NCI-H2029 treated with DMSO at 0.1 percent for 48 hours (cell line): ENCODE measurements at regions not wholly inside any gene's neighbourhood (a gene's known extent, or its start where the extent isn't known, plus 50 kb on each side); places are given as distances from the start of the nearest gene placed in this dataset.
"Not testable (repeated sequence)": the region's sequence is repeated elsewhere in the genome, so short reads cannot be mapped to it uniquely, and the experiment has no call there.

Source experiments
- DNase-seq: peaks from one replicate; lab custom pipeline; 2025; lab: John Stamatoyannopoulos, UW

DNA sequence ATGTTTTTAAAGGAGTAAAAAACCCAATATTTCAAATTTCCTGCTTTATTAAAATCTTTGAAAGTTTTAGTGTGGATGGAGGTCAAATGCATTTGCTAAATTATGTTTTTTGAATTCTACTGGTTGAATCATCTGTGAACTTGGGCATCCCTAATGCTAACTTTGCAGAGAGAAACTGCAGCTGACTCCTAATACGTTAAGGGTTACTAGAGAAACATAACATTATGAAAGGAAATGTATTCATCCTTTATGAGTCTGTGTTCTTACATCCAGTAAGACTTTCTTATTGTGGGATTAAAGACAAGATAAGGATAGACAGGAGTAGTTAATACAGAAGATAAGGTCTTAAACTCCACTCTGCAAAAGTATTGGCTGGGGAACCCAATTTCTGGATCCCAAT, 140.6 kb downstream of the FAM124B start:
- DNase-seq = no peak

DNA sequence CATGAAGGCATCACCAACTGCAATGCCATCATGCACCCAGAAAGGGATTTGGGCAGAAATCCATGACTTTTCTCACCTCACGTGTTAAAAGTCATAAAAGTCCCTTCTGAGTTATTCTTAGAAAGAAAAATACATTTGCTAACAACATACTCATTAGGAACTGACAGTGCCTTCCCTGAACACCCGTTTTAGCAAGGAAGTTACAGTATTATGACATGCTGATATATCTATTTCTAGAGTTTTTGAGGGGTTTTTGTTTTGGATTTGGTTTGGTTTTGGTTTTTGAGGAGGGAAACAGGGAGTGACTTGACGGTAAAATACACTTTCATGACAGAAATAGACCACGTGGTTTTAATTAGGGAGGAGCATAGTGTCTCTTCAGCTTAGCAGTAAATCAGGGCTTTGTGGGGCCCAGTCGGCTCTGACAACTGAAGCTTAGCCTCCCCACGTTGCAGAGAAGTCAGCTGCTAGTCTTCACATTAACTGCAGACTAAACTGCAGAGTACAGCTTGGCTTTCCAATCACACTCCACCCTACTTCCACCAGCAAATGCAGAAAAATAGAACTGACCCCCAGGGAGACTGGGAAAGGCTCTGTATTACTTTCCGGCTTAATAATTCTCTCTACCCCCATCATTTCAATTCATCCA, 141.4 kb downstream of the FAM124B start:
- DNase-seq = no peak

DNA sequence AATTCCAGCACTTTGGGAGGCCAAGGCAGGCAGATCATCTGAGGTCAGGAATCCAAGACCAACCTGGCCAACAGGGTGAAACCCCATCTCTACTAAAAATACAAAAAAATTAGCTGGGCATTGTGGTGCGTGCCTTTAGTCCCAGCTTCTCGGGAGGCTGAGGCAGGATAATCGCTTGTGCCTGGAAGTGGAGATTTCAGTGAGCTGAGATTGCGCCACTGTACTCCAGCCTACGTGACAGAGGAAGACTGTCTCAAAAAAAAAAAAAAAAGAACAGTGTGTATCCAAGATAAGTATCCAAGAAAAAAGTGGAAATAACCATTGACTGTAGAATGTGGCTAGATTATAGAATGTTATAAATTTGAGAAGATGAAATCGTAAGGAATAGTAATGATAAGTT, 142.1 kb downstream of the FAM124B start:
- no peak for DNase-seq

DNA sequence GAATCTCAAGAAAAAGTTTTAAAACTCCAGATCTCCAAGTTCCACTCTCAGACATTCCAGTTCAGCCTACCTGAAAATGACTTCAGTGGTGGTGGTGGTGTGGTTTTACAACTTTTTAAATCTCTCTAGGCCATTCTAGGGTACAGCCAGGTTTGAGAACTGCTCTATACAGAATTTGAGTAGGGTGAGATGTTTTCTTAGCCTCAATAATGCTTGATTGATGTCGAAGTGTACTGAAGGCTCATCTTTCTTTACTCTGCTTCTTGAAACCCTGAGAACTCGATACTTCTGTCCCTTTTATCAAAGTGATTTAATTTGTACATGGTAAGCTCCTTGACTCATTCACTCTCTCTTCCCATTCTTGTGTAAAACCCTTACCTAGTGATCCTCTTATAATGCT, 143.8 kb downstream of the FAM124B start:
- no peak for DNase-seq

DNA sequence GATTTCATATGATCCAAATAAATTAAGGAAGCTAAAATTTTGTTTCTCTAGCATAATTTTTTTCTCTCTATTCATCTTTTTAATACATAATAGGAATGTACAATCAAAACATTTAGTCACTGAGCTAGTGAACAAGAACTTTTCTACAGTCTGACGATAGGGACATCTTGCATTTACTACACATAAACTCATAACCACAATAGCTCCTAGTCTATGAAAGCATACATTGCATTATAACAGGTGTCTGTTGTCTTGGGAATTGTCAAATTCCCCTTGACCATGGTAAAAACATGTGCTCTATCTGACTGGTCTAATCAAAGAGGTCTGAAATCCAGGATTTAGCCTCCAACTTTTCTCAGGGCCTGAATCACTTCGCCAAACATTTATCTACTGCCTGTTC, 144.8 kb downstream of the FAM124B start:
- no peak for DNase-seq

DNA sequence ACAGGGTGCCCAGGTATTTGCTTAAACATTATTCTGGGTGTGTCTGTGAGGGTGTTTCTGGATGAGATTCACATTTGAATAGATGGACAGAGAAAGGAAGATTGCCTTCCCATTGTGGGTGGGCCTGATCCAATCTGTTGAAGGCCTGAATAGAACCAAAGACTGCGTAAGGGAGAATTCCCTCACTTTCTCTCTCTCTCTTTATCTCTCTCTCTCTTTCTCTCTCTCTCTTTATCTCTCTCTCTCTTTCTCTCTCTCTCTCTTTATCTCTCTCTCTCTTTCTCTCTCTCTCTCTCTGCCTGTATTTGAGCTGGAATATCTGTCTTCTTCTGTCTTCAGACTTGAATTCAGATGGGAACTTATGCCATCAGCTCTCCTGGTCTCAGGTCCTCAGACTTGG, 148.4 kb downstream of the FAM124B start:
- no peak for DNase-seq

DNA sequence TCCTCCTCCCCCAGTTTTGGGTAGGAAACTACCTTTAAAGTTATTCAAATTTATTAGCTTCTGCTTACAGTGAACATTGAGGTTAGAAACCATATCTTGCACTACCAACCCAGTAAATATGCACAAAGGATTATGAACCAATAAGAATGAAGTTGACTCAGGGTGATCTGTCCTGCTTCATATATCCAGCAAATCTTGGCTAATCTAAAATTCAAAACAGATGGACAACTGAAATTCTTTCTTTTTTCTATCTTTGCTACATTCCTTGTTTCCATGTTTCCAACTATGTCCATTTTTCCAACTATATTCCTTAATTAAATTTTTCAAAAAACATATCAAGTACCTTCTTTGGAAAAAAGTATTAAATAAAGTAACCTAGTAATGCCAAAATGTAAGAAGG, 149.3 kb downstream of the FAM124B start:
- no peak for DNase-seq

DNA sequence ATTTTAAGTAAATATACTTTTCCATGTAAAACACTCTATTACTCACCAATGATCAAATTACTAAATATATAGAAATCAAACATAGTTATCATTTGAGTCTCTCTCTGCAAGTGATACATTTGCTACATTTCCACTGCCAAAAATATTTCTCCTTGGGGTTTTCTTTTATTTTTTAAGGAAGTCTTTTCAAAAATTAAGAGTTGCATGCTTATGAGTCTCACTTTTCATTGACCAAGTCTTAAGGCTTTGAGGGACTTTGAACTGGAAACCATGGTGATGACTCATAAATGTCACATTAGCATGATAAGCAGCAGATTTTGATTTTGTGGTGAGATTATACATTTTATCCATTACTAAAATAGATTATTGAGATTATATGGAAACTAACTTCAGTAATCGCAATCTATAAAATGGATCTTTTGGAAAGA, 152.9 kb downstream of the FAM124B start:
- no peak for DNase-seq

DNA sequence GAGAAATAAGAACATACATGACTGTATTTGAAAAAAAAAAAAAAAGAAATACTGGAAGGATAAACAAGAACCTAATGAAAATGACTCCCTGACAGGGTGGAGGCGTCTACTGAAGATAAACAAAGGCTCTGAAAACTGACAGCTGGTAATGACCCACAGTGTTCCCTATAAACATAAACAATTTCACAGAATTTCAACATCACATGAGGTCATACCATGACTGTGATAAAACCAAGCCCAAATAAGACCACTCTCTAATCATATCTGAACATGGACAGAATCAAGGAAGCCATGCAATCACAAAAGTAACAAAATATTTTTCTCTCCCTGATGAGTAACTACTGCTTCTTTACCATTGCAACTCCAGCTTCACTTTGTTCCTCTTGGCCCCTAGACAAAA, 159.3 kb downstream of the FAM124B start:
- no peak for DNase-seq

DNA sequence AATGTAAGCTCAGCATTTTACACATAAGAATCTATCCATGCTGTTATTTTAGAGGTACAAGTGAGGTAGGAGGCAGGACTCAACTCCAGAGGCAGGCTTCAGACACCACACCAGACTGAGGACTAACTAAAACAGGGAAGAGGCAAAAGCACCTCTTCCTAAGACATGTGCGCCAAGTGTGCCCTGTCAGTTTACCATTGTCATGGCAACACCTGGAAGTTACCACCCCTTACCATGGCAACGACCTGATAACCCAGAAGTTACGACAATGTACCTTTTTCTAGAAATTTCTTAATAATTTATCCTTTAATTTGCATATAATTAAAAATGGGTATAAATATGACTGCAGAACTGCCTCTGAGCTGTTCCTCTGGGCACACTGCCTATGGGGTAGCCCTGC, 160.1 kb downstream of the FAM124B start:
- DNase-seq = no peak

DNA sequence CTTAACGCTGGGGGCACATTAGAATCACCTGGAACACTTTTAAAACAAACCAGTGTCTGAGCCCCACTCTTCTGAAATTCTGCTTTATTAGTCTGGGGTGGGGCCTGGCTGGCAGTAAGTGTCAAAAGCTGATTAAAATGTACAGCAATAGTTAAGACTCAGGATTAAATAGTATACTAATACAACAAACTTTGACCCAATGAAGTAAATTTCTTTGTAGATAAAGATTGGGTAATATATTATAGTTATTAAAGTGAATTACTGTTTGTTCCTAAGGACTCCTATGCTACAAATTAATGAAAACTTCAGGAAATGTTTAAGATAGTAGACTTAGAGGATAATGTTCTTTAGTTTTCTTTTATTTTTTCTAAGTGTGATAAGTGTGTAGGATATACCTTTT, 160.9 kb downstream of the FAM124B start:
- DNase-seq = no peak

DNA sequence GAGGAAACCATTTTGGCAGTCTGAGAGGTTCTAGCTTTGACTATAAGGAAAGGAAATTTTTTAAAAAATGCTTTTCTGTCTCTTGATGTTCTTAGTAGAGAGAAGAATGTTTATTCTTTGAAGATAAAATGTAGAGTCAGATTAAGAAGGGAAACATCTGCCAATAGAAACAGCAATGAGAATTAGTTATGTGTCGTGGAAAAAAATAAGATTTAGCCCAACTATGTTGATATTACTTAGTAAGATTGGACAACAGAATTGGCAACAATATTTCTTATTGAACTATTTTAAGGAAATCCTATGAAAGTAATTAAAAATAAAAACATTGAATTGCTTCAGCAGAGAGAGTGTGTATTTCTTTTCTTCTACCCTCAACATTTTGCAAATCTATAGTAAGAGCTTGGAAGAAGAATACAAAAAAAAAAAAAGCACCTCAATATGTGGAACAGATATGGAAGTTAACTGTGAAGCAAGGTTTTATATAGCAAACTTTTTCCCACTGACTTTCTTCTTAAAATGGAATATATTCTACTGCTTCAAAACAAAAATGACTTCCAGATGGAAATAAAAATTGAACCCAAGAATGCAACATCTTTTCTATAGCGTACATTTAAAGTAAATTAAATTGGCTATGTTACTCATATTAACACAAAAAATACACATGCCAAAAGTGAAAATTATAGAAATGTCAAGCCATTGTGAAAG, 177.9 kb downstream of the FAM124B start:
- DNase-seq = no peak

DNA sequence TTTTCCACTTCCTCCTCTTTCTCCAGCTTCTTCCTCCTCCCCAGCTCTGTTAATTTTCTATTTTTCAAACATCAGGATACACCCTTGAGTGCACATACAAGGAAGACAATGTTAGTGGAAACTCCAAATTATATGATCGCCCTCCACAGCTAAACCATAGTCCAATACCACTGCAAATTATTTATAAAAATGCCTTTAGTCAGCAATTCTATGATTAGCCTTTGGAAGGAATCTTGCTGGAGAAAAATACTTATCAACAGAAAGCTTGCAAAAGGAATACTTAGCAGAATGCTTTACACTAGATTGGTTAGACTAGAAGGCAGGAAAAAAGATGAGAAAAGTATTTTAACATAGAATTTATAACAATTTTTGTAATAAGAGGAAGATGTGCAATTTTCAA, 178.9 kb downstream of the FAM124B start:
- no peak for DNase-seq

DNA sequence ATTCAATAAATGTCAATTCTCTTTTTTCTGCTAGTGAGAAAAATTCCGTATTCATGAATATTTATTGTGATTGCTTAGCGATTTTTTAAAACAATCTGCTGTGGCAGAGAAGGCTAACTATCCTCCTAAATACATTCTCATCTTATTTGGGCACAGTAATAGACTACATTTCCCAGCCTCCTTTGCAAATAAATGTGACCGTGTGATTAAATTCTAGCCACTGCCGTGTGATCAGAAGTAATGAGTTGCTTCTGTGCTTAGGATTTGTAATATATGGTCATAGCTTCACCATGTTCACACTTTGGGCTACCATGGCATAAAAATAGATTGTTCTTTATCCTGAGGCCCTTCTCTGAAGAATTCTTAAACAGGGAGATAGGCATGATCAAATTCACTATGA, 179.6 kb downstream of the FAM124B start:
- no peak for DNase-seq

DNA sequence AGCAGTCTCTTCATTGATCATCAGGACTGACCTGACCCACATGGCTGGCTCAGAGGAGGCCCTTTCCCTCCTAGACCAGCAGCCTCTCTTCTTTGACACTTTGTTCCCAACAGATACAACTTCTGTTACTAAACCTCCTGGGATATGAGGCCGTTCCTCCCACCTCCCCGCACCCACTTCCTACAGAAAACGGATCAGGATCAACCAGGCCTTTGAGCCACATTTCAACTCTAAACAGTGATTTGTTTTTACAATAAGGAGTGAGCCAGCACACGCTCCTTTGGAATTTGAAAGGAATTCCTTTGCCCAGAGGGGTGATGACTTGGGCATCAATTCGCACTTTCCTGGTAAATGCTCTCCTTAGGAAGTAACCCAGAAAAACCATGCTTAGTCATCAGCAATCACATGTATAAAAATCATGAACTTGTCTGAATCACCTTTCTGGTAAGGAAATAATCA, 180.4 kb downstream of the FAM124B start:
- DNase-seq = no peak

DNA sequence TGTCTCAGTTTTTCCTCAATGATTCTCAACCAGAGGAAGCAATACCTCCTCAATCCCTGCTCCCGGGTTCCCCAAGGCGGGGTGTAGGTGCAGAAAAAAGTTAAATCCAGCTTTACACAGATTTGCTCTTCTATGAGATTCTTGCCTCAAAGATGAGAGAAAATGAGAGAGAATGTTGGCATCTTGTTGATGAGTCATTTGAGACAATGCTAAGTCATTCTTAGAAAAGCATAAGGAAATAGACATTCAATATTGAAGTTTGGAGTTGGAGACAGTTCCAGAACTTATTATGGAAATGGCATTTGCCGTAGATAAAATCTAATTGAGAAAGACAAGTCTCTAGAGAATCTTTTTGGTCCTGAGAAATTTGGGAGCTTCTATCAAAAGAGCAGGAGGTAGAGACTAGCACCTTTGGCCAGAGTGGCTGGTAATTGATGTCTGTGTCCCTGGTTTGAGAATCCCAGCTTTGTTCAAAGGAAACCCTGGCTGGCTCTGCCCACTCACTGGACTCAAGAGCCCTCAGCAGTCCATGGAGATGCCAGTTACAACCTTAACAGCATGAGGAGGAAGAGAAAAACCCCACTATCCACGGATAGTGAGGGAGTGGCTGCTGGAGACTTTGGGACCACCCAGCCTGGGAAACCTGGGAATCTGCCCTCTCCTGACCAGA, 181.2 kb downstream of the FAM124B start:
- DNase-seq = no peak

DNA sequence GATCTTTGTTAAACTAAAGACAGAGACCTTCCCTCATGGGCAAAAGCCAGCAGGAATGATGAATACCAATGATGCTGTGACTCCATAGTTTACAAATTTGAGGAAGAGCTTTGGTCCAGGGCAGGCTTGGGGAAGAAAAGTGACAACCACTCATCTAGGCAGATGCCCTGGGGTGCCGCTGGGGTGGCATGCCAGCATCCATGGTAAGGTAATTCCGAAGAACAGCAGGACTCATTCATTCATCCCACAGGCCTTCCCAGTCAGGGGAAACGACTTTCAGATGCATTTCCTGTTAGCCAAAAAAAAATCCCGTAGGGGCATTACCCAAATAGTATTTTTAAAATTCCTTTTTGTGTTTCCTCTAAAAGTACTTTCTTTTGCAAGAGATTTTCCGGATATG, 180.7 kb upstream of the SERPINE2 start:
- no peak for DNase-seq

DNA sequence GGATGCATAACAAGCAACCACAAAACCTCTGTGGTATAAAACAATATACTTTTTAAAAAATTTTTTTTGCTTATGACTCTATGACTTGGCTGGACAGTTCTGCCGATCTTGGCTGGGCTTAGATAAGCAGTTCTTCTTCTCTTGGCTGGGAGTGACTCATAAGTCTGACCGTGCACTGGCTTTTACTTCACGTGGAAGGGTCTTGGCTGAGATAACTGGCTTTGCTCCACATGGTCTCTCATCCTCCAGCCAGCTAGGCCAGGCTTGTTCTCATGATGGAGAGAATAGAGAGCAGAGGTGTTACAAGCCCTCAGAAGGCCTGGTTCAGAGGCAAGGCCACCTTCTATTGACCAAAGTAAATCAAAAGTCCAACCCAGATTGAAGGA, 178.9 kb upstream of the SERPINE2 start:
- DNase-seq = no peak

DNA sequence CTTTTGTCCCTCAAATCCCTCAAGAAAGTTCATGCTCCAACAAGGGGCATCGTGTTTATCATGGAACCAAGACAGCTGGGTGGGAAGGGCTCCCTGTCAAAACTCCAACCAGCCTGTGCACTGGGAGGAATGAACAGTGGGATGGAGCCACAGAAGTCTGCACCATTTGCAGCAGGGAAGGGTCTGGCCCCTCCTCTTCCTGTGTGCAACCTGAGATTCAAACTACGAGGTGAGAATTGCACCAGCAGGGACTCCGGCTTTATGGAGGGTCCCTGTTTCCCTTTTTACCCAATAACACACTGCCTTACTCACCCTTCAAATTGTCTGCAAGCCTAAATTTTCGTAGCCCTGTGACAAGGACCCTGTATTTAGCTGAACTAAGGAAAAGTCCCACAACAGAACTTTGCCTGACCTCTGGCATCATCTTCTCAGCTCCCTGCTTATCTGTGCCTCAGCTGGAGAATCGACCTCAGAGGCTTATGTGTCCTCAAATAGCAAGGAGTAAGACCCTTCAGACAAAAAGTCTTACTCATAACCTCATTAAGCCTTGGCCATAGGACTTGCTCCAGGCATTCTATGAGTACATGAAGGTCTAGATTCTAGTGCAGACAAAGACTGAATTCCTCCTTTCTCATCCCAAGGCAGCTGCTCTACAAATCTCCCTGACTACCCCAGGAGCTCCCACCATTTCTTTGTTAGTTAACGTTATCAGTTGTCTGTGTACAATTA, 178.3 kb upstream of the SERPINE2 start:
- DNase-seq = no peak

DNA sequence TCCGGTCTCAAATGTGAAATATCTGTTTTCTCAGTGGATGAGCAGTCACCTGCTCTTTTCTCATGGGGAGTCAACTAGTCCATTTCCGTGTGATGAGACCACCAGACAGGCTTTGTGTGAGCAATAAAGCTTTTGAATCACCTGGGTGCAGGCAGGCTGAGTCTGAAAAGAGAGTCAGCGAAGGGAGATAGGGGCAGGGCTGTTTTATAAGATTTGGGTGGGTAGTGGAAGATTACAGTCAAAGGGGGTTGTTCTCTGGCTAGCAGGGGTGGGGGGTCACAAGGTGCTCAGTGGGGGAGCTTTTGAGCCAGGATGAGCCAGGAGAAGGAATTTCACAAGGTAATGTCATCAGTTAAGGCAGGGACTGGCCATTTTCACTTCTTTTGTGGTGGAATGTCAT, 176.5 kb upstream of the SERPINE2 start:
- DNase-seq = not testable (repeated sequence)

DNA sequence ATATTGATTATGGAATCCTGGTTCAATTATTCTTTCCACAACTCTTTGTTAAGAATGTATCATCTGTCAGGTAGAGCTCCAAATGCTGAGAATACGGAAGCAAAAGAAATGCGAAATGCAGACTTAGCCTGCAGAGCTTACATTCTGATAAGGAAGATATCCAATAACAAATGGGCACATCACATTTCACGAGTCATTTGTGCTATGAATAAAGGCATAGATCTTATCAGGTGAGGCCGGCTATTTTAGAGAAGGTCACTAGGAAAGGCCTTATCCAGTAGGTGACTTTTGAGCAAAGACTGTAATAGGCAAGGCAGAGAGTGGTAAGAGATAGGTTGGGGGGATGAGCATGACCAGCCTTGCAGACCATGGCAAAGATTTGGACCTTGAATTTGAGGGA, 174.3 kb upstream of the SERPINE2 start:
- no peak for DNase-seq

DNA sequence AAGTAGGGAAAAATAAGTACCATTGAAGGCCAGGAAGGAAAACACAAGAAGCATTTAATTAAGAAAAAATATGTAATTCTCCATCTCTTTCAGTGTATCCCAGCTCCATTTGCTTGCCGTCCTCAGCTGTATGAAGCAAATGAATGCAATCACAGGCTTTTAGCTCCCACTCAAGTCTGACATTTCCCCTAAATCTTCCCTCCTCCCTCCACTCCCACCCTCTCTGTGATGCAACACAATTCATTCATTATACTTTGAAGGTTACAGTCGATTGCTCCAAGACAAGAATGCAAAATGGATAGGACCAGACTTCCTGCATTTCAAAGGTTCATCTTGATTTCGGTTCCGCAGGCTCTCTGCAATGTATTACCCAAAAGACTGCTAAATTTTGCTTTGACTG, 172.7 kb upstream of the SERPINE2 start:
- DNase-seq = no peak

DNA sequence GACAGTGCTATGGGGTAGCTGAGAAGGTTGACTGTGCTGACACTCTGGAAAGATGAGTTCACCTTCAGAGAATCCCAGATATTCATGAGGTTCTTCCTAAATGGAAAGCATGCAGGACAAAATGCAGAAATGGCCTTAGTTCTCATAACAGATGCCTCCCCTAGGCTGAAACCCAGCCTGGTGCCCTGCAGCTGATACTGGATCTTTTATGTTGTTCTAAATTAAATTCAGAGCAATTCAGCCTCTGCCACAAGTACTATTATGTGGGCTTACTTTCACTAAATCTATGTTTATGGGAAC, 172.0 kb upstream of the SERPINE2 start:
- DNase-seq = no peak
